ENCODE measurements at regions not wholly inside any gene's neighbourhood (a gene's known extent, or its start where the extent isn't known, plus 50 kb on each side); places are given as distances from the start of the nearest gene placed in this dataset.

DNA sequence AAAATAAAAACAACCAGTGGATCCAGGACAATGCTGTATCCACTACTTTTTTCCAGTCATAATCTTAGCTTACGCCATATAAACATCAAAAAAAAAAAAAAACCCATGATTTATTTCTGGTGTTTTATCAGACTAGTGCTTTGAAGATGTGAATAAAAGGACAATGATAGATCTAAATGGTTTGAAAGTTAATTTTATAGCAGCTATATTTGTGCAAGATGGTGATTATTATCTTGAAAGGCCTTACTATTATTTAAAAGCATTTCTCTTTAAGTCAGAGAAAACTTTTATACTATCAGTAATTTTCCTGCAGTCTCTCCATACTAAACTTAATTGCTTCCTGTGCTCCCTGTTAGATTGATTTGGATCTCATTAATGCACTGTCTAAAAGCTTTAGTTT lies 670.3 kb downstream of the TBL1XR1 start:
- TF ChIP-seq, protein P1, sequence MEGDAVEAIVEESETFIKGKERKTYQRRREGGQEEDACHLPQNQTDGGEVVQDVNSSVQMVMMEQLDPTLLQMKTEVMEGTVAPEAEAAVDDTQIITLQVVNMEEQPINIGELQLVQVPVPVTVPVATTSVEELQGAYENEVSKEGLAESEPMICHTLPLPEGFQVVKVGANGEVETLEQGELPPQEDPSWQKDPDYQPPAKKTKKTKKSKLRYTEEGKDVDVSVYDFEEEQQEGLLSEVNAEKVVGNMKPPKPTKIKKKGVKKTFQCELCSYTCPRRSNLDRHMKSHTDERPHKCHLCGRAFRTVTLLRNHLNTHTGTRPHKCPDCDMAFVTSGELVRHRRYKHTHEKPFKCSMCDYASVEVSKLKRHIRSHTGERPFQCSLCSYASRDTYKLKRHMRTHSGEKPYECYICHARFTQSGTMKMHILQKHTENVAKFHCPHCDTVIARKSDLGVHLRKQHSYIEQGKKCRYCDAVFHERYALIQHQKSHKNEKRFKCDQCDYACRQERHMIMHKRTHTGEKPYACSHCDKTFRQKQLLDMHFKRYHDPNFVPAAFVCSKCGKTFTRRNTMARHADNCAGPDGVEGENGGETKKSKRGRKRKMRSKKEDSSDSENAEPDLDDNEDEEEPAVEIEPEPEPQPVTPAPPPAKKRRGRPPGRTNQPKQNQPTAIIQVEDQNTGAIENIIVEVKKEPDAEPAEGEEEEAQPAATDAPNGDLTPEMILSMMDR (IDR thresholded peaks at IDR 0.05): no peak
- no peak for TF ChIP-seq POLR2AphosphoS5 (IDR thresholded peaks at IDR 0.05)
- no peak for TF ChIP-seq EP300 (IDR thresholded peaks at IDR 0.05)

Measured in gastroesophageal sphincter (tissue), 3 donors.